ENCODE measurements at regions not wholly inside any gene's neighbourhood (a gene's known extent, or its start where the extent isn't known, plus 50 kb on each side); places are given as distances from the start of the nearest gene placed in this dataset.
"Not testable (repeated sequence)": the region's sequence is repeated elsewhere in the genome, so short reads cannot be mapped to it uniquely, and the experiment has no call there.

- no peak for DNase-seq
Measured at GRCh38 chr6:144437105-144437504, 152.0 kb downstream of the UTRN start.

GRCh38 chr6:144438103-144438502 is 153.0 kb downstream of the UTRN start:
- no peak for DNase-seq

GRCh38 chr6:144439016-144439415 is 153.9 kb downstream of the UTRN start:
- no peak for DNase-seq

GRCh38 chr6:144441801-144442200 is 156.7 kb downstream of the UTRN start:
- DNase-seq = not testable (repeated sequence)

GRCh38 chr6:144443157-144443556 is 158.0 kb downstream of the UTRN start:
- DNase-seq = no peak

DNA sequence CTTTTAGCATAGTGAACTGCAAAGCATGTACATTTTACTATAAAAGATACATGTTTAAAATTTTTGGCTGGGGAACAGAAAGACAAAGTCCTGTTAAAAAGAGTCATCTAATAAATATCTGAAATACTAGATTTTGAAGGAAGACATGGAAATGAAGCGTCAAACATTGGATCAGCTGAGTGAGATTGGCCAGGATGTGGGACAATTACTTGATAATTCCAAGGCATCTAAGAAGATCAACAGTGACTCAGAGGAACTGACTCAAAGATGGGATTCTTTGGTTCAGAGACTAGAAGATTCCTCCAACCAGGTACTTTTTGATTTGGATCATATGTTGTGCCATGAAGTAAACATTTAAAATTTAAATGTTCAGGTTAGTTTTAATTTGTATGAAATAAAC is 162.3 kb downstream of the UTRN start:
- no peak for DNase-seq

GRCh38 chr6:144449218-144449617 is 164.1 kb downstream of the UTRN start:
- DNase-seq = no peak

DNA sequence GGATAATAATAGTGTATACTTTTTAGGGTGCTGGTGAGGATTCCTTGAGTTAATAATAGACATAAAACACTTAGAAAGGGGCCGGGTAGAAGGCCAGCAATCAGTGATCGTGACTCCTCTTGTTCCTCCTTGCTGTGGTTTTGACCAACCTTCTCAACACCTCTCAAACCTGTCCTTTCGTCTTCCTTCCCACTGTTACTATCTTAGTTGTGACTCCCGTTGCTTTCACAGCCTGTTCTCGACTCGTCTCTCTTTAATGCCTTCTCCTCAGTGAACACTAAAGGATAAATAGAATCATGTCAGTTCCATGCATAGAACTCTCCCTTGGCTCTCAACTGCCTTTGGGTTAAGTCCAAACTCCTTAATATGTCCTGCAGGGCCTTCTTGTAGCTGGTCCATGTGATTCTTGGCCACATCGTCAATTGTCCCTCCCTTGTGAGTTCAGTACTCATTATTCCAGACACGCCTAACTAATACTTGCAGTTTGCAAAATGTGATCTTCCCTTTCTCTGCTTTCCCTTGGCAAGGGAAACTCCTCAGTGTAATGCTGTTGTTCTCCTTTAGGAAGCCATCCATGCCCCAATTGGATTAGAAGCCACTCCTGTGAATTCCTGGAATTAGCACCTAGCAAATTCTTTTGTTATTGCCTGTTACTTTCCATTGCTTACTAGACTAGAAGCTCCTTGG is 164.9 kb downstream of the UTRN start:
- DNase-seq = no peak

DNA sequence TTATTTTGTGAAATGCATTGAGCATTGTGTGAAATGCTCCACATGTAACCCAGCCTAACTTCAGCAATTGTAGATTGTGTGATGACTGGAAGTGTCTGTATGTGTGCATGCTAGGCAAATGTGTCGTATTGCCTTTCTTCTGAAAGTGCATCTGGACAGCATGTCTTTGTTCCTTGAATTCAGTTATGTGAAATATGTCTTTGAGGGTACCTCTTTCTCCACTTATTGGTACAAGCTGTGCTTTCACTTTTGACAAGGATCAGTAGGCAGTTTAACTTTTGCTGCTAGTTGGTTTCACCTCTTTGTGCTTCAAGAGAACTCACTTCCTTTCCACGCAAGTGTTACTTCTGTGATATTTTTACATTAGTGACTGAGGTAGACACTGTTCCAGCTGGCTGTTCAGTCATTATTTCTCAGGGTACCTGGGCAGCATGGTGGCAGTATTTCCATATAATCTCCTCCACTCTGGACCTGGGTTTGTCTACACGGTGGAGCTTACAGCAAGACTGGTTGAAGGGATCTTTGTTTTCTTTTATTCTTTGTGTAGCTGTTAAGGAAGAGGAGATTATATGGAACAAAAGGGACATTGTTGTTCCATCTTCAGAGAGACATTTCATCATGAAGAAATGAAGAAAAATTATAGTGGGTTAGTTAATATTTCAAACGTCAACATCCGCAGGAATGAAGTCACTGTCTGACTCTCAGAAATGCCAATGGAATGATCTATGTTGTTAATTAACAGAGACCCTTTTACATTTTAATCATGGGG is 175.4 kb downstream of the UTRN start:
- DNase-seq = no peak

- DNase-seq = no peak
Measured at GRCh38 chr6:144462058-144462457, 176.9 kb downstream of the UTRN start.

- no peak for DNase-seq
Measured at GRCh38 chr6:144466716-144467115, 181.6 kb downstream of the UTRN start.

DNA sequence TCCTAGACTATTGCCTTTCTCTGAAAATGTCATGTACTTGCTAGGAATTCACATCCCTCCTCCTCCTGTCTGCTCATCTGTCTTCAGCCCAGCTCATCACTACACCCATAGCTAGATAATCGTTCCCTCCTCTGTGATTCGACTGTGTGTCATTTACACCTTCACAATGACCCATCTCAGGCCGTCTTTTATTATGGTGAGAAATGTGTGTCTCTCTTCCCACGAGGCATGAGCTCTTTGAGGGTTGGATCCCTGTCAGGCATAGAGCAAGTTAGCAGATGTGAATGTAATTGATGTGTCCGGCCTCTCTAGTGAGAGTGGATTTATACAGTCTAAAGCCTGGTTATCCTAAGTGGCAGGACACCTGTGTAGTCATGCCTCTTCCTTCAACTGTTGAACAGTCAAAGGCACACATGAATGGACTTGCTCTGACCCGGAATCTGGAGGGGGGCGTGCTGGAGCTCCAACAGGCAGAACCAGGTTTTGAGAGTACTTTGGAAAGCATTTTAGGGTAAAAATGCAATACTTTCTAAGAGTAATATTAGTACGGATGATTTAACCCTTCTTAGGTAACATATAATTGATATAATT is 182.1 kb downstream of the UTRN start:
- DNase-seq = no peak

- DNase-seq = no peak
Measured at GRCh38 chr6:144467921-144468320, 182.8 kb downstream of the UTRN start.

DNA sequence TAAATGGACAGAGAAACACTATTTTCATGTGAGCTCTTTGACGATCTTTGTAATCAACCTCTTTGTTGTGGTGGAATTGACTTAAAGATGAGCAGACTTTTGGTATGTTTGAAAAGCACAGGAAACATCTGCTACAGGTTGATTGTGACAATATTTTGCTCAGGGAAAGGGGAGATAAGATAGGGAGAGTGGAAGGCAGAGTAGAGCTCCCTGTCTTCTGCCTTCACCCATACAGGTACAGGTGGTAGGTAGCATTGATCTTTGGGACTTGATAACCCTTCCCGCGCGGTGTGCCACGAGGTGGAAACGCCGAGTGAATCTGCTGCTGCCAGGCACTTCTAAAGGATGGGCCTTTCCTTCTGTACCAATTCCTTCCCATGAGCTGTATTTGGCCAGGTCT is 183.6 kb downstream of the UTRN start:
- DNase-seq = no peak

DNA sequence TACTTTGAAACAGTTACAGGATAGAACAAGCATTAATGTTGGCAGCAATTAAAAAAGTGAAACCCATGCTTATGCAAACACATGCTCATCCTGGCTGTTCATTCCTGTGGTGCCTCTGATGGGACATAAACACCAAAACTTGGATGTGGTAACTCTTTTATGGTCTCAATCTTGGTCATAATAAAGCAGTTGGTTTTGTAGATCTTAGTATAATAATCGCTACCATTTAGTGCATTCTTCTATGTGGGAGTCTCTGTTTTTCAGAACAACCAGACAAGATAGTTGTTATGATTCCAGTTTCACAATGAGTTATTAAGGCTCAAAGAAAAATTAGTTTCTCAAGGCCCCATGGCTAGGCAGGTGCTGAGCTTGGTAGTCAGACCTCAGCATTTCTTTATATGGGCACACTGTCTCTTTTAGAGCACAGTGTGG is 184.0 kb downstream of the UTRN start:
- no peak for DNase-seq

DNA sequence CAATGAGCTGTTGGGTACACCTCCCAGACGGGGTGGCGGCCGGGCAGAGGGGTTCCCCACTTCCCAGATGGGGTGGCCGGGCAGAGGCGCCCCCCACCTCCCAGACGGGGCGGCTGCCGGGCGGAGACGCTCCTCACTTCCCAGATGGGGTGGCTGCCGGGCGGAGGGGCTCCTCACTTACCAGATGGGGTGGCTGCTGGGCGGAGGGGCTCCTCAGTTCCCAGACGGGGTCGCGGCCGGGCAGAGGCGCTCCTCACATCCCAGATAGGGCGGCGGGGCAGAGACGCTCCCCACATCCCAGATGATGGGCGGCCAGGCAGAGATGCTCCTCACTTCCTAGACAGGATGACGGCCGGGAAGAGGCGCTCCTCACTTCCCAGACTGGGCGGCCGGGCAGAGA is 185.1 kb downstream of the UTRN start:
- DNase-seq = not testable (repeated sequence)

DNA sequence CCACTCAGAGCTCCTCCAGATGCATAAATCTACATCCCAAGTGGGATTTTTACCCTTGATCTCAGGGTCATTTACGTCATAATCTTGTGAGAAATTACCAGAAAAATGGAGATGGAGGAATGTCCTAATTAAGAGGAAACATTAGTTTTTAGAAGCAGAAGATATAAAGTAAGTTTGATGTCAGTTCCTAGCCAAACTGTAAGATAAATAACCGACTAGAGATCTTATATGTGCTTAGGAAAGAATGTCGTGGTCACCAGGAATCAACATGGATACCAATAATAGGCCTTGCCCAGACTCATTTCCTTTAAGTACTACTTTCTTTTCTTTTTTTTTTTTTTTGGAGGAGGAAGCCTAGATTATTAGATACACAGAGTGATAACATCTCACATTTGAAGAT is 186.9 kb downstream of the UTRN start:
- DNase-seq = no peak

DNA sequence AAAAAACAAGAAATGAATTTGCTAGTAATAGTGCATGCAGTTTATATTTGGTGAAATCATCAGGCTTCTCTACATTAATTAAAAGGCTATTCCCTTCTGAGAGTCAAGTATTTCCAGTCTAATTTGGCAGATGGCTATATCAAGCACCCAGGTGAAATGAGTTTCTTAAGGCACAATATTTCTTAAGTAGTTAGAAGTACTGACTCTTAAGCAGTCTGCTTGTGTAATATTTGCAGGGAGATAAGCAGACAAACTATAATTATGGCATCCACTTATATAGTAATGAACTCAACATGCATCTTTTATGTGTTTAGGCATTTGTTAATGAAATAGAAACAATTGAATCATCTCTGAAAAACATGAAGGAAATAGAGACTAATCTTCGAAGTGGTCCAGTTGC is 189.2 kb downstream of the UTRN start:
- no peak for DNase-seq

GRCh38 chr6:144474904-144475303 is 189.8 kb downstream of the UTRN start:
- no peak for DNase-seq

DNA sequence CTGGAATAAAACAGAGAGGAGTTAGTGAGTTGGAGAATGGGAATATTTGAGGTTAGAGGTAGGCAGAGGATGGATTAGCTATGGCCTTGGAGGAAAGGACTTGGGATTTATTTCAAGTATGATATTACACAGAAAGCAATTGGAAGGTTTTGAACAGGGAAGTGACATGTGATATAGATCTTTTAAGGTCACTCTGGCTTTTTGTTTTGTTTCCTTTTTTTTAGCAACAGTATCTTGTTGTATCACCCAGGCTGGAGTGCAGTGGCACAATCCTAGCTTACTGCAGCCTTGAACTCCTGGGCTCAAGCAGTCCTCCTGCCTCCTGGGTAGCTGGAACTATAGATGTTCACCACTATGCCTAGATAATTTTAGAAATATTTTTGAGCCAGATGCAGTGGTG is 190.3 kb downstream of the UTRN start:
- DNase-seq = no peak

DNA sequence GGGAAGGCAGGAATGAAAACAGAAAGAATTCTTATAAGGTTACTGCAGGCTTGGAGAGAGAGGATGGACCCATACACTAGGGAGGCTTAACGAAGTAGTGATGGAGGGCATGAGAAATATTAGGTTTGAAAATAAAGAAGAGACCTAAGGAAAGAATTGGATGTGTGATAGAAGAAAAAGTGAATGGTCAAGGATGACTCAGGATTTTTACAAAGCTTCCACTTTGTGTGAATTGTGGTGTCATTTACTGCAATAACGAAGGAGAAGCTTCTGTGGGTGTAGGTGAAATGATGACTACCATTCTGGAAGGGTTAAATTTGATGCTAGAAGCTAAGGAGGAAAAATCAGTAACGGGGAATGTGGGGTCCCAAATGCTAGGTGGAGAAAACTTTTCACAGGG is 191.2 kb downstream of the UTRN start:
- DNase-seq = no peak

- DNase-seq = no peak
Measured at GRCh38 chr6:144477396-144477795, 192.3 kb downstream of the UTRN start.

DNA sequence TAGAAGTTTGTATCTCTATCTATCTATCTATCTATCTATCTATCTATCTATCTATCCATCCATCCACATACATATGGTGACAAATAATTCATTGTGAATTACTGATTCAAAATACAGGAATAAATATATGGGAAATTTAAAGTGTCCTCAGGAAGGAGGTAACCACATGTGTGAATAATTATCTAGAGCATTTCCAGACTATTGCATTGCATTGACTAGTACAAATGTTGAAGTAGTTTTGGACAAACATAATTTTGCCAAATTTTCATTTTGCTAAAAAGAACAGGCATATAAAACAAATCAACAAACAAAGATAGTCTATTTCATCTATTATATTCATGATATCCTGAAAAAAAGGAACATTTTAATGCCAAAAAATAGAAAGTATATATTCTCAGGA is 192.7 kb downstream of the UTRN start:
- DNase-seq = no peak

GRCh38 chr6:144478483-144478882 is 193.3 kb downstream of the UTRN start:
- DNase-seq = no peak

All from stimulated activated CD4-positive, alpha-beta T cell treated with anti-CD3 and anti-CD28 coated beads, Interleukin-12 subunit alpha, Interleukin-12 subunit beta, amount 100 ng/mL, for 4 hours (primary cell).